Transverse colon (tissue), 4 donors: ENCODE measurements at regions not wholly inside any gene's neighbourhood (a gene's known extent, or its start where the extent isn't known, plus 50 kb on each side); places are given as distances from the start of the nearest gene placed in this dataset.

Experiments
- DNase-seq: peaks from one replicate; pipeline ENCODE4 v3.0.0-alpha.2; 2019
- H3K27ac ChIP-seq, 4 donors: fragments of 200-600 bp; sonication (generic); 2 replicates each; pipeline ENCODE4 v1.5.1; 2016 to 2018; ENCODE audit warnings: inconsistent platforms in 4 of 4
- H3K27me3 ChIP-seq: fragments of 200-600 bp; sonication (generic); 2 replicates; pipeline ENCODE4 v1.5.1; 2017; ENCODE audit warnings: inconsistent platforms
- H3K36me3 ChIP-seq, 4 donors: fragments of 200-600 bp; sonication (generic); 2 replicates each; pipeline ENCODE4 v1.5.1; 2017 to 2019; ENCODE audit warnings: inconsistent platforms in 4 of 4
- H3K4me1 ChIP-seq, 4 donors: fragments of 200-600 bp; sonication (generic); 2 replicates each; pipeline ENCODE4 v1.5.1; 2017 to 2020; ENCODE audit warnings: inconsistent platforms in 4 of 4
- H3K4me3 ChIP-seq, 4 donors: fragments of 200-600 bp; sonication (generic); 1 replicate in 1 of 4; 2 replicates in 3 of 4; pipeline versions ENCODE4 v1.5.1 to v1.6.1; 2017 to 2019; ENCODE audit warnings: inconsistent platforms in 4 of 4
- H3K9me3 ChIP-seq, 2 donors: fragments of 200-600 bp; sonication (generic); 2 replicates each; pipeline ENCODE4 v1.5.1; 2017 to 2019; ENCODE audit warnings: inconsistent platforms in 2 of 2
- CTCF ChIP-seq, 5 experiments: fragments of 200-600 bp in 3 of 5; fragments of 450-650 bp in 2 of 5; sonication (generic) in 3 of 5; IDR thresholded peaks; 1 replicate in 2 of 5; 2 replicates in 3 of 5; pipeline ENCODE4 v1.5.1; 2016 to 2017; ENCODE audit warnings: antibody characterized with exemption in 5 of 5, inconsistent platforms in 3 of 5, mild to moderate bottlenecking in 2 of 5, moderate library complexity in 1 of 5
- EP300 ChIP-seq: sonication (generic); formaldehyde crosslinking; IDR thresholded peaks from one replicate; pipeline ENCODE4 v1.6.1; 2017; ENCODE audit warnings: antibody characterized with exemption, low read depth
- POLR2A ChIP-seq: fragments of 450-650 bp; IDR thresholded peaks from one replicate; pipeline ENCODE4 v1.6.1; 2016; ENCODE audit warnings: antibody characterized with exemption, mild to moderate bottlenecking, moderate library complexity
- POLR2AphosphoS5 ChIP-seq, 3 donors: sonication (generic); formaldehyde crosslinking; IDR thresholded peaks; one replicate each; pipeline ENCODE4 v1.6.1; 2016; ENCODE audit warnings: antibody characterized with exemption in 3 of 3
- WGBS, 2 donors: methylation state at CpG; one replicate each; pipeline ENCODE4 v1.1.5; 2018; ENCODE audit warnings: low coverage in 1 of 2; 5-methylcytosine and 5-hydroxymethylcytosine counted together
- in situ Hi-C, 4 donors: fragments of 200-750 bp; cut with MboI; loops; one replicate each; pipeline versions ENCODE4 v1.15.0 to v1.15.1; 2017; ENCODE audit warnings: low sequenced_read_pairs in 3 of 4, low pct_ligation_motif_present in 1 of 4, low pct_unique_long_range_greater_than_20kb in 1 of 4
- intact Hi-C: fragments of 100-400 bp; cut with DNase I; formaldehyde crosslinking; loops from one replicate; pipeline ENCODE4 v1.15.1; 2023; ENCODE audit warnings: low total_unique reads

DNA sequence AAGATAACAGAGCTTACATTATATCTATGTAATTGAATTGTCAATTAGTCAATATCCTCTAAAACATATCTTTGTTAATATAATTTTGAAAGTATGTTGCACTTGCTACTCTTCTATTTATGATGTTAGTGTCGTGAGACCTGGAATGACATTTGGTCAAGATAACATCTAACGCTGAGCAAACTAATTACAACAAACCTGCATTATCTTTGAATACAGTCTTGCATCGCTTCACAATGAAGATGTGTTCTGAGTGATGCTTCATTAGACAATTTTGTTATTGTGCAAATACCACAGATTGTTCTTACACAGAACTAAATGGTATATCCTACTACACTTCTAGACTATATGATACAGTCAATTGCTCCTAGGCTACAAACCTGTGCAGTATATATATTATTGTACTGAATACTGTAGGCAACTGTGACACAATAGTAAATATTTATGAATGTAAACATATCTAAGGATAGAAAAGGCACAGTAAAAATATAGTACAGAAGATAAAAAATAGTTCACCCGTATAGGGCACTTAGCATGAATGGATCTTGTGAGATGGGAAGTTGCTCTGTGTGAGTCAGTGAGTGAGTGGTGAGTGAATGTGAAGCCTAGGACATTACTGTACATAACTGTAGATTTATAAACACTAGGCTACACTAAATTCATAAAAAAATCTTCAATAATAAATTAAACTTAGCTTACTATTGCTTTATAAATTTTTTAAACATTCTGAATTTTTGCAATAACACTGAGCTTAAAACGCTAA is 1773.8 kb downstream of the PCDH9 start:
- no peak for DNase-seq
- in situ Hi-C loops (no loop called here), intact Hi-C loops (no loop called here)
- H3K27ac ChIP-seq = no peak overlapping the region
- no peaks in the 10 kb centered on the region for H3K36me3 ChIP-seq
- WGBS, 2 donors = 59 to 67% methylated on average over 5 of the region's 5 CpGs
- TF ChIP-seq EP300 (no peak), CTCF (IDR thresholded peaks at IDR 0.05) (no peak), POLR2AphosphoS5 (IDR thresholded peaks at IDR 0.05) (no peak), POLR2A (no peak)
- H3K9me3 ChIP-seq = no peaks in the 10 kb centered on the region
- no peaks in the 10 kb centered on the region for H3K4me1 ChIP-seq
- H3K27me3 ChIP-seq = no peaks in the 10 kb centered on the region
- H3K4me3 ChIP-seq = no peak overlapping the region

GRCh38 chr13:65454403-65454802 is 1775.7 kb downstream of the PCDH9 start:
- no peak overlapping the region for H3K4me3 ChIP-seq
- DNase-seq = no peak
- in situ Hi-C loops = no loop called here
- 69 to 82% methylated on average over 4 of the region's 4 CpGs for WGBS, 2 donors
- H3K27ac ChIP-seq = no peak overlapping the region
- TF ChIP-seq POLR2A = no peak
- TF ChIP-seq CTCF (IDR thresholded peaks at IDR 0.05) = no peak
- no peak for TF ChIP-seq EP300
- TF ChIP-seq POLR2AphosphoS5 (IDR thresholded peaks at IDR 0.05) = no peak
- no peaks in the 10 kb centered on the region for H3K36me3 ChIP-seq
- H3K9me3 ChIP-seq = no peaks in the 10 kb centered on the region
- no peaks in the 10 kb centered on the region for H3K27me3 ChIP-seq
- intact Hi-C loops = no loop called here
- H3K4me1 ChIP-seq = no peaks in the 10 kb centered on the region

- Histone ChIP-seq H3K27ac (no peak overlapping the region), H3K36me3 (no peaks in the 10 kb centered on the region), H3K4me1 (no peaks in the 10 kb centered on the region), H3K4me3 (no peak overlapping the region), H3K27me3 (no peaks in the 10 kb centered on the region), H3K9me3 (no peaks in the 10 kb centered on the region)
- WGBS, 2 donors = 31 to 51% methylated on average over 2 of the region's 2 CpGs
- no peak for TF ChIP-seq POLR2A
- TF ChIP-seq POLR2AphosphoS5 (IDR thresholded peaks at IDR 0.05) = no peak
- no peak for TF ChIP-seq EP300
- TF ChIP-seq CTCF (IDR thresholded peaks at IDR 0.05) = no peak
- intact Hi-C loops (no loop called here), in situ Hi-C loops (no loop called here)
- no peak for DNase-seq
Measured at GRCh38 chr13:65453982-65454381, 1776.2 kb downstream of the PCDH9 start.

GRCh38 chr13:65445340-65445739 is 1784.8 kb downstream of the PCDH9 start:
- no peak for DNase-seq
- TF ChIP-seq CTCF (IDR thresholded peaks at IDR 0.05) = no peak
- TF ChIP-seq POLR2A = no peak
- no peak for TF ChIP-seq POLR2AphosphoS5 (IDR thresholded peaks at IDR 0.05)
- no peak for TF ChIP-seq EP300
- Histone ChIP-seq H3K27me3 (no peaks in the 10 kb centered on the region), H3K9me3 (peaks cover 0 to 6% of the 10 kb centered on the region in 2 donors), H3K27ac (no peak overlapping the region), H3K4me1 (no peaks in the 10 kb centered on the region), H3K36me3 (no peaks in the 10 kb centered on the region), H3K4me3 (no peak overlapping the region)
- intact Hi-C loops (no loop called here), in situ Hi-C loops (no loop called here)
